22Rv1 (cell line): ENCODE measurements at regions not wholly inside any gene's neighbourhood (a gene's known extent, or its start where the extent isn't known, plus 50 kb on each side); places are given as distances from the start of the nearest gene placed in this dataset.

Source experiments
- CTCF ChIP-seq: fragments of 450-650 bp; IDR thresholded peaks from 2 replicates; pipeline ENCODE4 v1.5.1; 2017; ENCODE audit warnings: mild to moderate bottlenecking
- ZFX ChIP-seq: fragments of 450-650 bp; IDR thresholded peaks from 2 replicates; pipeline ENCODE4 v1.6.1; 2017; ENCODE audit warnings: antibody characterized with exemption, borderline replicate concordance

GRCh38 chr6:164106345-164106769, 691.8 kb downstream of the QKI start:
- peak; percentile 48 for TF ChIP-seq CTCF
- TF ChIP-seq ZFX: no peak
